ENCODE measurements at regions not wholly inside any gene's neighbourhood (a gene's known extent, or its start where the extent isn't known, plus 50 kb on each side); places are given as distances from the start of the nearest gene placed in this dataset.

- no peak for TF ChIP-seq CTCF (IDR thresholded peaks at IDR 0.05)
- TF ChIP-seq EP300 (IDR thresholded peaks at IDR 0.05) = no peak
- no peak for TF ChIP-seq POLR2AphosphoS5 (IDR thresholded peaks at IDR 0.05)
Measured at GRCh38 chr18:51433296-51433695, 235.8 kb upstream of the MEX3C start.

Data from esophagus muscularis mucosa (tissue), 4 donors.